Ovary (tissue), 3 donors: ENCODE measurements at regions not wholly inside any gene's neighbourhood (a gene's known extent, or its start where the extent isn't known, plus 50 kb on each side); places are given as distances from the start of the nearest gene placed in this dataset.

Experiments used
- CTCF ChIP-seq, 3 donors: fragments of 450-650 bp in 2 of 3; fragments of 200-600 bp in 1 of 3; IDR thresholded peaks; one replicate each; pipeline versions ENCODE4 v1.5.1 to v1.8.0; 2016 to 2022; ENCODE audit warnings: antibody characterized with exemption in 3 of 3, mild to moderate bottlenecking in 1 of 3
- POLR2A ChIP-seq: fragments of 450-650 bp; IDR thresholded peaks from one replicate; pipeline ENCODE4 v1.6.1; 2017; ENCODE audit warnings: antibody characterized with exemption, mild to moderate bottlenecking, moderate library complexity
- donor health status: DM: no; HTN: no; CAD: no.

DNA sequence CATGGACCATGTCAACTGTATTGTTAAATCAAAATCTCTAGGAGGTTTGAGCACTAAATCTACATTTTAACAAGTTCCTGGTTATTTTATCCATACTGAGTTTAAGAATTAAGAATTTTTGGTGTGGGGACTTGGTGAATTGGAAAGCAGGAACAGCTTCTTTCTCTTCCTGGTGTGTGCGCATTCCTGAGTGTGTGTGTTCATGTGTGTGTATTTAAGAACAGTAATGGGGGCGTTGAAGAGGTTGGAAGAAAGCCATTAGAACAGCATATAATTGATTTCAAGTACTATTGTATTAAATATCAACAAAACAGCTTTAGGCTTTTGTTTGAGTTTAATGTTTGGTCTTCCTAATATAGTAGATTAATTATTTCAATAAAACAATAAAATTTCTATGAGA, 801.3 kb upstream of the ID2 start:
- no peak for TF ChIP-seq POLR2A
- TF ChIP-seq CTCF (IDR thresholded peaks at IDR 0.05): no peak
